Epithelial cell of esophagus (primary cell): ENCODE measurements at regions not wholly inside any gene's neighbourhood (a gene's known extent, or its start where the extent isn't known, plus 50 kb on each side); places are given as distances from the start of the nearest gene placed in this dataset.

Experiments
- DNase-seq: peaks from one replicate; pipeline ENCODE4 v3.0.0; 2010; ENCODE audit warnings: low read depth
- H3K4me3 ChIP-seq: 2 replicates; pipeline ENCODE4 v1.5.1; 2011; ENCODE audit warnings: mild to moderate bottlenecking, low read length, control low read depth
- CTCF ChIP-seq: IDR thresholded peaks from 2 replicates; pipeline ENCODE4 v1.5.1; 2011; ENCODE audit warnings: low read depth, mild to moderate bottlenecking, low read length, control low read depth, inconsistent platforms; ENCODE audit not compliant: insufficient read depth; ENCODE audit errors: missing control alignments

- TF ChIP-seq CTCF, result no peak
- no peak for DNase-seq
- no peak overlapping the region for H3K4me3 ChIP-seq
Observed at GRCh38 chrX:140563893-140564292, 59.0 kb upstream of the SOX3 start.
